Transverse colon (tissue), 4 donors: ENCODE measurements at regions not wholly inside any gene's neighbourhood (a gene's known extent, or its start where the extent isn't known, plus 50 kb on each side); places are given as distances from the start of the nearest gene placed in this dataset.

Experiments used
- EP300 ChIP-seq: sonication (generic); formaldehyde crosslinking; IDR thresholded peaks from one replicate; pipeline ENCODE4 v1.6.1; 2017; ENCODE audit warnings: antibody characterized with exemption, low read depth
- POLR2A ChIP-seq: fragments of 450-650 bp; IDR thresholded peaks from one replicate; pipeline ENCODE4 v1.6.1; 2016; ENCODE audit warnings: antibody characterized with exemption, mild to moderate bottlenecking, moderate library complexity
- POLR2AphosphoS5 ChIP-seq, 3 donors: sonication (generic); formaldehyde crosslinking; IDR thresholded peaks; one replicate each; pipeline ENCODE4 v1.6.1; 2016; ENCODE audit warnings: antibody characterized with exemption in 3 of 3
- TF ChIP-seq, protein P1 (sequence below), 5 experiments: fragments of 200-600 bp in 3 of 5; fragments of 450-650 bp in 2 of 5; sonication (generic) in 3 of 5; IDR thresholded peaks; 1 replicate in 2 of 5; 2 replicates in 3 of 5; pipeline ENCODE4 v1.5.1; 2016 to 2017; ENCODE audit warnings: antibody characterized with exemption in 5 of 5, inconsistent platforms in 3 of 5, mild to moderate bottlenecking in 2 of 5, moderate library complexity in 1 of 5

DNA sequence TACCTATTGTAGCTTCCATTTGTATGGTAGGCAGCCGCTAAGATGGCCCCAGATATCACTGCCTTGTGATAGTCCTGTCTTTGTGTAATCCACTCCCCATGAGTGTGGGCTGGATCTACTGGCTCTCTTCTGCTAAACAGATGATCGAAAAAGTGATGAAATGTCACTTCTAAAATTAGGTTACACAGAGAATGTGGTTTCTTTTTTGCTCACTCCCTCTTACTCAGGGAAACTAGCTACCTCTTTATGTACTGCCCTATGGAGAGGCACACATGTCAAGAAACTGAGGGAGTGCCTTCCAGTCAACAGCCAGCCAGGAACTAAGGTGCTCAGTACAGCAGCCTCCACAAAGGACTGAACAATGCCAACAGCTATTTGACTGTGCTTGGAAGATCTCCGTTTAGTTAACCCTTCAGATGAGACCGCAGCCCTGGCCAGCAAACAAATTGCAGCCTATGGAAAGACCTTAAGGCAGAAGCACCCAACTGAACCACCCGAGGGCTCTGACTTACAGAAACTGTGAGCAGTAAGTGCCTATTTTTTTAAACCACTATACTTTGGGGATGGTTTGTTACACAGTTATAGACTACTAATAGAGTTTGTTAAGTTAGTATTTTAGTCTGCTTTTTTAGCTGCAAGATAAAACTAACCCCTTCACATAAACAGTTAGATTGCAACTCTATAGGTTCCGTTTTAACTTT lies 113.2 kb upstream of the MAF start:
- TF ChIP-seq POLR2A (no peak), POLR2AphosphoS5 (IDR thresholded peaks at IDR 0.05) (no peak), EP300 (no peak)
- TF ChIP-seq, protein P1, sequence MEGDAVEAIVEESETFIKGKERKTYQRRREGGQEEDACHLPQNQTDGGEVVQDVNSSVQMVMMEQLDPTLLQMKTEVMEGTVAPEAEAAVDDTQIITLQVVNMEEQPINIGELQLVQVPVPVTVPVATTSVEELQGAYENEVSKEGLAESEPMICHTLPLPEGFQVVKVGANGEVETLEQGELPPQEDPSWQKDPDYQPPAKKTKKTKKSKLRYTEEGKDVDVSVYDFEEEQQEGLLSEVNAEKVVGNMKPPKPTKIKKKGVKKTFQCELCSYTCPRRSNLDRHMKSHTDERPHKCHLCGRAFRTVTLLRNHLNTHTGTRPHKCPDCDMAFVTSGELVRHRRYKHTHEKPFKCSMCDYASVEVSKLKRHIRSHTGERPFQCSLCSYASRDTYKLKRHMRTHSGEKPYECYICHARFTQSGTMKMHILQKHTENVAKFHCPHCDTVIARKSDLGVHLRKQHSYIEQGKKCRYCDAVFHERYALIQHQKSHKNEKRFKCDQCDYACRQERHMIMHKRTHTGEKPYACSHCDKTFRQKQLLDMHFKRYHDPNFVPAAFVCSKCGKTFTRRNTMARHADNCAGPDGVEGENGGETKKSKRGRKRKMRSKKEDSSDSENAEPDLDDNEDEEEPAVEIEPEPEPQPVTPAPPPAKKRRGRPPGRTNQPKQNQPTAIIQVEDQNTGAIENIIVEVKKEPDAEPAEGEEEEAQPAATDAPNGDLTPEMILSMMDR (IDR thresholded peaks at IDR 0.05): no peak
